Neural cell (in vitro differentiated cells): ENCODE measurements at regions not wholly inside any gene's neighbourhood (a gene's known extent, or its start where the extent isn't known, plus 50 kb on each side); places are given as distances from the start of the nearest gene placed in this dataset.

ENCODE experiments used
- H2AFZ ChIP-seq: fragments of 200-600, 300-800 bp; sonication (generic), shearing (Covaris generic); 2 replicates; pipeline ENCODE4 v1.6.0; 2014; ENCODE audit warnings: low read depth, mild to moderate bottlenecking, antibody characterized with exemption, low read length, moderate library complexity
- H3F3A ChIP-seq: fragments of 200-600 bp; shearing (Covaris generic); 2 replicates; pipeline ENCODE4 v1.6.1; 2016; ENCODE audit warnings: mild to moderate bottlenecking, moderate library complexity, mixed read lengths, antibody characterized with exemption, low read length; ENCODE audit not compliant: insufficient read depth, poor library complexity, severe bottlenecking
- H3K27ac ChIP-seq: fragments of 200-600, 300-800 bp; sonication (generic), shearing (Covaris generic); 2 replicates; pipeline ENCODE4 v1.5.1; 2014; ENCODE audit warnings: mild to moderate bottlenecking, low read length, moderate library complexity
- H3K27me3 ChIP-seq: fragments of 300-800, 200-600 bp; sonication (generic), shearing (Covaris generic); 2 replicates; pipeline ENCODE4 v1.6.0; 2014; ENCODE audit warnings: mild to moderate bottlenecking, low read depth, low read length, moderate library complexity; ENCODE audit not compliant: insufficient read depth
- H3K36me3 ChIP-seq: fragments of 300-800, 200-600 bp; sonication (generic), shearing (Covaris generic); 2 replicates; pipeline ENCODE4 v1.5.1; 2014; ENCODE audit warnings: mild to moderate bottlenecking, antibody characterized with exemption, low read length, moderate library complexity; ENCODE audit not compliant: insufficient read depth
- H3K4me2 ChIP-seq: fragments of 300-800, 200-600 bp; sonication (generic), shearing (Covaris generic); 2 replicates; pipeline ENCODE4 v1.6.0; 2014; ENCODE audit warnings: mild to moderate bottlenecking, low read length
- H3K4me3 ChIP-seq: fragments of 300-800, 200-600 bp; sonication (generic), shearing (Covaris generic); 2 replicates; pipeline ENCODE4 v1.5.1; 2014; ENCODE audit warnings: mild to moderate bottlenecking, low read length, moderate library complexity
- H3K79me2 ChIP-seq: fragments of 200-600 bp; shearing (Covaris generic); replicated peaks from 2 replicates; pipeline ENCODE4 v1.6.0; 2014; ENCODE audit warnings: mild to moderate bottlenecking, low read length, moderate library complexity; ENCODE audit not compliant: insufficient read depth
- H3K9ac ChIP-seq: fragments of 300-800, 200-600 bp; sonication (generic), shearing (Covaris generic); 2 replicates; pipeline ENCODE4 v1.6.1; 2016; ENCODE audit warnings: mild to moderate bottlenecking, low read length, mixed read lengths
- H3K9me2 ChIP-seq: fragments of 200-600 bp; shearing (Covaris generic); 2 replicates; pipeline ENCODE4 v1.6.1; 2016; ENCODE audit warnings: mild to moderate bottlenecking, low read length, mixed read lengths; ENCODE audit not compliant: insufficient read depth
- H3K9me3 ChIP-seq: fragments of 200-600, 300-800 bp; sonication (generic), shearing (Covaris generic); 2 replicates; pipeline ENCODE4 v1.6.1; 2016; ENCODE audit warnings: mild to moderate bottlenecking, mixed run types, low read length, moderate library complexity, mixed read lengths
- H4K20me1 ChIP-seq: fragments of 200-600 bp; shearing (Covaris generic); 2 replicates; pipeline ENCODE4 v1.6.1; 2016; ENCODE audit warnings: mild to moderate bottlenecking, mixed run types; ENCODE audit not compliant: insufficient read depth
- CTCF ChIP-seq: fragments of 450-650 bp; IDR thresholded peaks from 2 replicates; pipeline ENCODE4 v1.5.1; 2014; ENCODE audit warnings: antibody characterized with exemption, mild to moderate bottlenecking, moderate library complexity; ENCODE audit not compliant: poor library complexity, severe bottlenecking
- EP300 ChIP-seq: fragments of 450-650 bp; conservative IDR thresholded peaks from 2 replicates; pipeline ENCODE4 v1.6.1; 2014; ENCODE audit warnings: antibody characterized with exemption, mild to moderate bottlenecking, moderate library complexity; ENCODE audit not compliant: poor library complexity, severe bottlenecking
- EZH2 ChIP-seq: fragments of 200-600, 300-800 bp; shearing (Covaris generic), sonication (generic); IDR thresholded peaks from 2 replicates; pipeline ENCODE4 v1.6.1; 2014; ENCODE audit warnings: antibody characterized with exemption, low read length, borderline replicate concordance, mild to moderate bottlenecking; ENCODE audit not compliant: insufficient read depth, poor library complexity, severe bottlenecking
- MXI1 ChIP-seq: fragments of 450-650 bp; conservative IDR thresholded peaks from 2 replicates; pipeline ENCODE4 v1.6.1; 2014; ENCODE audit warnings: antibody characterized with exemption, mild to moderate bottlenecking; ENCODE audit not compliant: poor library complexity, severe bottlenecking
- POLR2AphosphoS5 ChIP-seq: IDR thresholded peaks from 2 replicates; pipeline ENCODE4 v1.6.1; 2012
- RAD21 ChIP-seq: fragments of 450-650 bp; conservative IDR thresholded peaks from 2 replicates; pipeline ENCODE4 v1.6.1; 2014; ENCODE audit warnings: antibody characterized with exemption, mild to moderate bottlenecking, moderate library complexity
- REST ChIP-seq: IDR thresholded peaks from 2 replicates; pipeline ENCODE4 v1.6.1; 2012; ENCODE audit warnings: borderline replicate concordance
- SMC3 ChIP-seq: fragments of 450-650 bp; conservative IDR thresholded peaks from 2 replicates; pipeline ENCODE4 v1.6.1; 2014; ENCODE audit warnings: antibody characterized with exemption, mild to moderate bottlenecking, moderate library complexity; ENCODE audit not compliant: poor library complexity
- TAF1 ChIP-seq: IDR thresholded peaks from 2 replicates; pipeline ENCODE4 v1.6.1; 2012; ENCODE audit warnings: low read depth

GRCh38 chr13:86653009-86653408, 853.8 kb upstream of the SLITRK6 start:
- H3K27me3 ChIP-seq, result no peaks in the 10 kb centered on the region
- no peaks in the 10 kb centered on the region for H3K9me2 ChIP-seq
- no peak overlapping the region for H3K4me2 ChIP-seq
- no peaks in the 10 kb centered on the region for H3F3A ChIP-seq
- H2AFZ ChIP-seq, result no peak overlapping the region
- TF ChIP-seq EP300 (peak; percentile 94), POLR2AphosphoS5 (peak; percentile 87), MXI1 (no peak), CTCF (no peak)
- no peaks in the 10 kb centered on the region for H3K9me3 ChIP-seq
- H3K27ac ChIP-seq, result no peak overlapping the region
- H3K9ac ChIP-seq, result no peak overlapping the region
- no peaks in the 10 kb centered on the region for H3K79me2 ChIP-seq
- H4K20me1 ChIP-seq, result no peaks in the 10 kb centered on the region
- H3K36me3 ChIP-seq, result no peaks in the 10 kb centered on the region
- H3K4me3 ChIP-seq, result no peak overlapping the region

- no peak for TF ChIP-seq CTCF
- H3F3A ChIP-seq, result no peaks in the 10 kb centered on the region
- no peaks in the 10 kb centered on the region for H3K36me3 ChIP-seq
- no peaks in the 10 kb centered on the region for H3K9me2 ChIP-seq
- H3K4me2 ChIP-seq, result no peak overlapping the region
- no peak overlapping the region for H3K9ac ChIP-seq
- H3K79me2 ChIP-seq, result no peaks in the 10 kb centered on the region
- no peaks in the 10 kb centered on the region for H4K20me1 ChIP-seq
- H3K27ac ChIP-seq, result no peak overlapping the region
- no peak overlapping the region for H3K4me3 ChIP-seq
- no peak overlapping the region for H2AFZ ChIP-seq
- no peaks in the 10 kb centered on the region for H3K27me3 ChIP-seq
- H3K9me3 ChIP-seq, result no peaks in the 10 kb centered on the region
These were observed 856.3 kb upstream of the SLITRK6 start for GRCh38 chr13:86655561-86655960.

GRCh38 chr13:86660090-86660489, 860.9 kb upstream of the SLITRK6 start:
- Histone ChIP-seq H3F3A (no peaks in the 10 kb centered on the region), H3K4me3 (no peak overlapping the region), H3K36me3 (no peaks in the 10 kb centered on the region), H2AFZ (no peak overlapping the region), H3K9me2 (no peaks in the 10 kb centered on the region), H3K4me2 (no peak overlapping the region), H3K79me2 (no peaks in the 10 kb centered on the region), H4K20me1 (no peaks in the 10 kb centered on the region), H3K27me3 (no peaks in the 10 kb centered on the region), H3K27ac (no peak overlapping the region), H3K9ac (no peak overlapping the region), H3K9me3 (no peaks in the 10 kb centered on the region)
- TF ChIP-seq TAF1 (no peak), EZH2 (no peak), CTCF (no peak), RAD21 (no peak), REST (peak; percentile 82), MXI1 (no peak), POLR2AphosphoS5 (peak; percentile 59), EP300 (peak; percentile 95), SMC3 (no peak)
